ENCODE measurements at regions not wholly inside any gene's neighbourhood (a gene's known extent, or its start where the extent isn't known, plus 50 kb on each side); places are given as distances from the start of the nearest gene placed in this dataset.

DNA sequence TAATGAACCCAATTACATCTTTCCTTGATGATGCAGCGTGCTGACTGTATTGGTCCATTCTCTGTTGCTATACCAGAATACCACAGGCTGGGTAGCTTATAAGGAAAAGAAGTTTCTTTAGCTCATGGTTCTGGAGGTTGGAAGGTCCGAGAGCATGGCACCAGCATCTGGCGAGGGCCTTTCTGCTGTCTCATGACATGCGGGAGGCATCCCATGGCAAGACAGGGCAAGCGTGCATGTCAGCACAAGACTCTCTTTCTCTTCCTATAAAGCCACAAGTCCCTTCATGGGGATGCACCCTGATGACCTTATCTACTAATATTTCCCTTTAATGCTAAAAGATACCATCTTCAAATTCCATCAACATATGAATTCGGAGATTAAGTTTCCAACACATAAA is 122.8 kb upstream of the FHL2 start:
- Histone ChIP-seq H3K4me1 (ENCODE audit: control insufficient read depth in 4 of 4, insufficient read depth in 4 of 4, low read length in 3 of 4) (peaks cover 4 to 9% (median 7%) of the 10 kb centered on the region in 4 donors), H3K4me3 (ENCODE audit: low read depth in 1 of 3, low read length in 3 of 3) (no peak overlapping the region), H3K27me3 (ENCODE audit: control insufficient read depth in 4 of 4, insufficient read depth in 4 of 4, low read length in 3 of 4) (no peaks in the 10 kb centered on the region), H3K9me3 (ENCODE audit: control insufficient read depth in 4 of 4, low read length in 3 of 4) (peaks cover 0 to 6% (median 0%) of the 10 kb centered on the region in 4 donors), H3K27ac (ENCODE audit: low read depth in 1 of 2, low read length in 2 of 2) (no peak overlapping the region), H3K9ac (ENCODE audit: low read depth in 1 of 2, low read length in 2 of 2) (no peak overlapping the region), H3K36me3 (ENCODE audit: control insufficient read depth in 4 of 4, insufficient read depth in 3 of 4, low read depth in 1 of 4, low read length in 3 of 4) (no peaks in the 10 kb centered on the region)
- DNase-seq (ENCODE audit: low spot score) = peak; percentile 0
- WGBS = 83% methylated on average over 6 of the region's 6 CpGs
- TF ChIP-seq HNF4G (IDR thresholded peaks at IDR 0.05) = no peak
- TF ChIP-seq, protein P1, sequence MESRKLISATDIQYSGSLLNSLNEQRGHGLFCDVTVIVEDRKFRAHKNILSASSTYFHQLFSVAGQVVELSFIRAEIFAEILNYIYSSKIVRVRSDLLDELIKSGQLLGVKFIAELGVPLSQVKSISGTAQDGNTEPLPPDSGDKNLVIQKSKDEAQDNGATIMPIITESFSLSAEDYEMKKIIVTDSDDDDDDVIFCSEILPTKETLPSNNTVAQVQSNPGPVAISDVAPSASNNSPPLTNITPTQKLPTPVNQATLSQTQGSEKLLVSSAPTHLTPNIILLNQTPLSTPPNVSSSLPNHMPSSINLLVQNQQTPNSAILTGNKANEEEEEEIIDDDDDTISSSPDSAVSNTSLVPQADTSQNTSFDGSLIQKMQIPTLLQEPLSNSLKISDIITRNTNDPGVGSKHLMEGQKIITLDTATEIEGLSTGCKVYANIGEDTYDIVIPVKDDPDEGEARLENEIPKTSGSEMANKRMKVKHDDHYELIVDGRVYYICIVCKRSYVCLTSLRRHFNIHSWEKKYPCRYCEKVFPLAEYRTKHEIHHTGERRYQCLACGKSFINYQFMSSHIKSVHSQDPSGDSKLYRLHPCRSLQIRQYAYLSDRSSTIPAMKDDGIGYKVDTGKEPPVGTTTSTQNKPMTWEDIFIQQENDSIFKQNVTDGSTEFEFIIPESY (IDR thresholded peaks at IDR 0.05) = no peak
- no peak for TF ChIP-seq REST (IDR thresholded peaks at IDR 0.05)
- no peak for TF ChIP-seq TAF1 (conservative IDR thresholded peaks at IDR 0.05)
- TF ChIP-seq SP1 (IDR thresholded peaks at IDR 0.05) = no peak
- no peak for TF ChIP-seq RXRA (IDR thresholded peaks at IDR 0.05)
- no peak for TF ChIP-seq FOXA1 (IDR thresholded peaks at IDR 0.05)
- no peak for TF ChIP-seq MAX (IDR thresholded peaks at IDR 0.05)

GRCh38 chr2:105521176-105521575 is 122.3 kb upstream of the FHL2 start:
- Histone ChIP-seq H3K4me3 (ENCODE audit: low read depth in 1 of 3, low read length in 3 of 3) (no peak overlapping the region), H3K27ac (ENCODE audit: low read depth in 1 of 2, low read length in 2 of 2) (no peak overlapping the region), H3K27me3 (ENCODE audit: control insufficient read depth in 4 of 4, insufficient read depth in 4 of 4, low read length in 3 of 4) (no peaks in the 10 kb centered on the region), H3K9ac (ENCODE audit: low read depth in 1 of 2, low read length in 2 of 2) (peak overlapping the region in 1 of 2 donors; percentile 16), H3K36me3 (ENCODE audit: control insufficient read depth in 4 of 4, insufficient read depth in 3 of 4, low read depth in 1 of 4, low read length in 3 of 4) (no peaks in the 10 kb centered on the region), H3K9me3 (ENCODE audit: control insufficient read depth in 4 of 4, low read length in 3 of 4) (peaks cover 0 to 6% (median 0%) of the 10 kb centered on the region in 4 donors), H3K4me1 (ENCODE audit: control insufficient read depth in 4 of 4, insufficient read depth in 4 of 4, low read length in 3 of 4) (peaks cover 5 to 9% (median 7%) of the 10 kb centered on the region in 4 donors)
- TF ChIP-seq FOXA2 (IDR thresholded peaks at IDR 0.05) = no peak
- TF ChIP-seq RAD21 (IDR thresholded peaks at IDR 0.05) = peak; percentile 89 to 91
- no peak for TF ChIP-seq FOXA1 (IDR thresholded peaks at IDR 0.05)
- TF ChIP-seq CTCF (IDR thresholded peaks at IDR 0.05; ENCODE audit: low read depth, low read length, missing input control) = peak; percentile 48
- TF ChIP-seq, protein P1 (IDR thresholded peaks at IDR 0.05) = no peak
- 3% methylated on average over 1 of the region's 1 CpG for WGBS
- no peak for DNase-seq (ENCODE audit: low spot score)

Data from liver (tissue), 8 donors.